ENCODE measurements at regions not wholly inside any gene's neighbourhood (a gene's known extent, or its start where the extent isn't known, plus 50 kb on each side); places are given as distances from the start of the nearest gene placed in this dataset.
A peak's percentile ranks its signal among the peaks of the same experiment; 100 is the strongest.

DNA sequence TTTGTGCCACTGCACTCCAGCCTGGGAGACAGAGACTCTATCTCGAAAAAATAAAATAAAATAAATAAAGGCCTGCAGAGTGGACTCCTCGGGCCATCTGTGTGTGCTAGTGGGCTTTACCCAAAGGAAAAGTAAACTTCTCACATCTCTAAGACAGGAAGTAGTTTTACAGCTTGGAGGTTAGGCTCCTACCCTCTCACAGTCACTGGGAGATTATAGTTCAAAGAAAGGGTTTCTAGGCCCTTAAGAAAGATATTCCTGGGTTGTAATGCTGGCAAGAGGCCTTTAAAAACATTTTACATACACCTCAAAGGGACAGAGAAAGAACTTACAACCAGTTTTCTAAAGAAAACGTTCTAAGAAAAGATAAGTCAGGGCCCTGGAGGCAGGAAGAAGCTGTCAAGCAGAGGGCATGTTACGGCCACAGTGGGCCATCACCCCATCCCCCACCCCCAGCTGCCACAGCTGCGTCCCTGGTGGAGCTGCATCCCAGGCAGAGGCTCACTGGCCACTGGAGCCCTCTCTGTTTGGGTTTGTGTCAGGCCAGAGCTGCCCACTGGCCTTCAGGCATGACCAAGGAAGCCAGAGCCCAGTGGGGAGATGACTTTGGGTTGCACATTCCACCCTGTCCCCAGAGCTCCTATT is 78.1 kb upstream of the CDK20 start:
- H3K4me3 ChIP-seq = no peak overlapping the region
- no peaks in the 10 kb centered on the region; the same call in 1 of the 2 replicates for H3K4me1 ChIP-seq (replicated peaks)
- H3K36me3 ChIP-seq = no peaks in the 10 kb centered on the region
- no peaks in the 10 kb centered on the region for H3K27me3 ChIP-seq (replicated peaks)
- H3K9me3 ChIP-seq (replicated peaks) = no peaks in the 10 kb centered on the region
- H3K27ac ChIP-seq = no peak overlapping the region
- no peak for DNase-seq (ENCODE audit: low read depth in 1 of 2, low spot score in 2 of 2)

DNA sequence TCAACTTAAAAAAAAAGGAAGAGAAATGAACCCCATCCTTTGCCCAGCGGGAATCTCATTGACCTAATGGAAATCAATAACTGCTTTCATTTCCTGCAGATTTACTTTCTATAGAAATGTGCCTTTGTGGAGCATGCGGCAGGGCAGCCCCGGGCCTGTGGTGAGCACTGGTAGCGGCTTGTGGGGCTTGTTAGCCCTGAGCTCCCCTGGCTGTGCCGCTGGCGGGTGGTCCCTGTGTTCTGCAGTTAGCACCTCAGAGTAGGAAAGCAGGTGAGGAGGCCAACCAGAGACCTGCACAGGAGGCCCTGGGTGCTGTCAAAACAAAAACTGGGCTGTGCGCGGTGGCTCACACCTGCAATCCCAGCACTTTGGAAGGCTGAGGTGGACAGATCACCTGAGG is 76.8 kb upstream of the CDK20 start:
- Histone ChIP-seq H3K27ac (no peak overlapping the region), H3K36me3 (no peaks in the 10 kb centered on the region), H3K4me3 (no peak overlapping the region), H3K4me1 (replicated peaks) (no peaks in the 10 kb centered on the region; the same call in 1 of the 2 replicates), H3K27me3 (replicated peaks) (no peaks in the 10 kb centered on the region), H3K9me3 (replicated peaks) (no peaks in the 10 kb centered on the region)
- no peak for DNase-seq (ENCODE audit: low read depth in 1 of 2, low spot score in 2 of 2)

DNA sequence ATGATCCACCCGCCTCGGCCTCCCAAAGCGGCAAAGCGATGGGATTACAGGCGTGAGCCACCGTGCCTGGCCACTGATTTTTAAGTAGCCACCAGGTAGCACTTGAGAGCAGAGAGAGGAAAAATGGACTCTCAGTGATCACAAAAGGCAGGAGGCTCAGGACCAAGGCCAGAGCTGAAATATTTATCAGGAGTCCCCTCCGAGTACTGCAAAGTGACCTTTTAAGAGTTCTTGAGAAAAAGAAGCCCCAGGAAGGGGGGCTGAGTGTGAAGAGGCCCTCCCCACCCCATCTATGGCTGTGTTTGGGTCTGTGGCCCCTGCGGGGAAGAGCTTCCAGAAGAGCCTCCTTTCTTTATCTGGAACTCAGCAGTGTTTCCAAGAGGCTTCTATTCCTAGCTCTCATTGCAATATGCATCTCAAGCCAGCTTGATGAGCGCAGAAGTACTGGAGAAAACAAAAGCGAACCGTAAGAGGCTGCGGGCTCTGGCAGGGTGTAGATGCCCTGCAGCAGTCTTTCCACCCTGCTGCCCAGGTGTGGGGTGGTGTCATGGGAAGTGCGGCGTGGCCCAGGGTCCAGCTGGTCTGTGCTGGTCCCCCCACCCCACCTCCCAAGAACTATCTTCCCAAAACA is 75.5 kb upstream of the CDK20 start:
- no peaks in the 10 kb centered on the region for H3K27me3 ChIP-seq (replicated peaks)

DNA sequence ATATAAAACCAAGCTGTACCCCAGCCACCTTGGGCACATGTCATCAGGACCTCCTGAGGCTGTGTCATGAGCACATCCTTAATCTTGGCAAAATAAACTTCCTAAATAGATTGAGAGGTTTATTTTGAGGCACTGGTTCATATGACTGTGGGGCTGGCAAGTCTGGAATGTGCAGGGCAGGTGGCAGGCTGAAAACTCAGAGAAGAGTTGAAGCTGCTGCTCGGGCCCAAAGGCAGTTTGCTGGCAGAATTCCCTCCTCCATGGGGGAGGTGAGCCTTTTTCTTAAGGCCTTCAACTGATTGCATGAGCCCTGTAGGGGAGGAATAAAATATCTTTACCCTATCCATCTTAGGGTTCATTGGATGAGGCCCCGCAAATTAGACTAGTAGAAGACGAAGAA is 72.2 kb upstream of the CDK20 start:
- no peaks in the 10 kb centered on the region for H3K4me1 ChIP-seq (replicated peaks)
- H3K27ac ChIP-seq = no peak overlapping the region
- no peaks in the 10 kb centered on the region for H3K27me3 ChIP-seq (replicated peaks)
- H3K36me3 ChIP-seq = no peaks in the 10 kb centered on the region
- peaks cover 10% of the 10 kb centered on the region for H3K9me3 ChIP-seq (replicated peaks)
- DNase-seq (ENCODE audit: low read depth in 1 of 2, low spot score in 2 of 2) = no peak
- no peak overlapping the region for H3K4me3 ChIP-seq

More for the DNA sequence above, 75.5 kb upstream of the CDK20 start:
- Histone ChIP-seq H3K27ac (no peak overlapping the region), H3K4me3 (no peak overlapping the region), H3K4me1 (replicated peaks) (no peaks in the 10 kb centered on the region; the same call in 1 of the 2 replicates), H3K36me3 (no peaks in the 10 kb centered on the region), H3K9me3 (replicated peaks) (peaks cover 2% of the 10 kb centered on the region; the same call in 1 of the 2 replicates)
- no peak for DNase-seq (ENCODE audit: low read depth in 1 of 2, low spot score in 2 of 2)

DNA sequence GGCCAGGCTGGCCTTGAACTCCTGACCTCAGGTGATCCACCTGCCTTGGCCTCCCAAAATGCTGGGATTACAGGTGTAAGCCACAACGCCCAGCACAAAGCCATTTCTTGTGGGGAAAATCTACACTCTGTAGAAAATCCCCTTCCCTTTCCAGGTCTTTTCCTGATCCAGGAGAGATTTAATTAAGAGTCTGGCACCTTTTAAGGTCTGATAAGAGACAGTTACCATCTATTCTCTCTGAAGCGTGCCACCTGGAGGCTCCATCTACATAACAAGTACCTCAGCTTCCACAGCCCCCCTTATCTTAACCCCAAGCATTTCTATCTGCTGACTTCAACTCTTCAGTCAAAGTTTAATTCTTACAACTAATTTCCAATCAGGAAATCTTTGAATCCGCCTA is 71.4 kb upstream of the CDK20 start:
- peaks cover 10% of the 10 kb centered on the region for H3K9me3 ChIP-seq (replicated peaks)
- DNase-seq (ENCODE audit: low read depth in 1 of 2, low spot score in 2 of 2) = no peak
- no peaks in the 10 kb centered on the region for H3K27me3 ChIP-seq (replicated peaks)
- H3K4me3 ChIP-seq = no peak overlapping the region
- no peaks in the 10 kb centered on the region for H3K4me1 ChIP-seq (replicated peaks)
- no peaks in the 10 kb centered on the region for H3K36me3 ChIP-seq
- no peak overlapping the region for H3K27ac ChIP-seq

DNA sequence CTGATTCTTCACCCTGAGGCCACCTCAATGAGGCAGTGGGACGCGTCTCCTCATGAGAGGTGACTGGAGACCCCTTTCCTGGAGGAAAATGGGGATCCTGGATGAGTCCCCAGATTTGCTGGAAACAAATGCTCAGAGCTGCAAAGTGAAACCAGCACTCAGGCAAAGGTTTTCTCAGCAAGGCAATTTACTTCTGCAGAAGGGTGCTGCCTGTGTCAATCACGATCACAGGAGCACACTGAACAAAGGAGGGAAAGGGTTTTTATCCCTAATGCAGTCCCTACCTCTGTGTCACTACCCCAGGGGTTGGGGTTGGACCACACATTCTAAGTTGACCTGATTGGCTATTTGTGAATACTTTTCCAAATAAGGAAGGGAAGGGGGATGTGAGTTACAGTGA is 69.9 kb upstream of the CDK20 start:
- Histone ChIP-seq H3K36me3 (no peaks in the 10 kb centered on the region), H3K9me3 (replicated peaks) (peaks cover 10% of the 10 kb centered on the region), H3K4me1 (replicated peaks) (no peaks in the 10 kb centered on the region), H3K4me3 (no peak overlapping the region), H3K27me3 (replicated peaks) (no peaks in the 10 kb centered on the region), H3K27ac (no peak overlapping the region)
- DNase-seq (ENCODE audit: low read depth in 1 of 2, low spot score in 2 of 2) = no peak

DNA sequence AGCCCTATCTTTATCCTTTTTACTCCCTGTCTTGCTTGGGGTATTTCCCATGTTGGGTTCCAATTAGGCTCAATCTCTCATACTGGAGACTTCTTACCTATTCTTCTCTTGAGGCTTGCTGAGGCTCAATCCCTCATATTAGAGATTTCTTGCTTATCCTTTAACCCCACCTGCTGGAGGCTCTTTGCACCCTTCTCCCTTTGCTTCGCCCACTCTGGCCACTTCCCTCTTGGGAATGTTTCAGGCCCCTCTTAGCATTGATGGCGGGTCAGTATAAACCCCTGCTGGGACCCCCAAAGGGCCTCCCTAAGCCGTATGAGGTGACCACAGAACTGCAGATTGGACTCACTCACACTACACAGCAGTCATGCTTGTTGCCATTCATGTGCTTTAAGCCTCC is 69.3 kb upstream of the CDK20 start:
- Histone ChIP-seq H3K27ac (no peak overlapping the region), H3K4me1 (replicated peaks) (no peaks in the 10 kb centered on the region), H3K36me3 (no peaks in the 10 kb centered on the region), H3K4me3 (no peak overlapping the region), H3K9me3 (replicated peaks) (peaks cover 10% of the 10 kb centered on the region), H3K27me3 (replicated peaks) (no peaks in the 10 kb centered on the region)
- no peak for DNase-seq (ENCODE audit: low read depth in 1 of 2, low spot score in 2 of 2)

DNA sequence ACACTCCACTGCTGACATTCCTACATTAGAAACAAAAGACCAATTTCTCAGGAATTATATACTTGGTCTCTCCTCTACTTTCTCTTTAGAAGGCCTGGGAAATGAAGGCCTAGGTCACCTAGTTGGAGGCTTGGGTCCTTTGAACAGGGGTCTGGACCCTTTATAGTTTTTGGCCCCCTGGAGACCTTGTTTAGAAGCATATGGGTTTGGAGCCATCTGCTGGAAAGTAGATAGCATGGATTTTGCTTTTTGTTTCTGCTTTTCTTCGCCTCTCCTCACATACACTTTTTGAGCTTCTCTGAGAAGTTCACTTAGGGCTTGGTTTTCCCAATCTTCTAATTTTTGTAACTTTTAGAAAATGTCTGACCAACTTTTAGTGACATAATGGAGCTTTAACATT is 67.1 kb upstream of the CDK20 start:
- Histone ChIP-seq H3K4me1 (replicated peaks) (no peaks in the 10 kb centered on the region), H3K36me3 (no peaks in the 10 kb centered on the region), H3K4me3 (no peak overlapping the region), H3K9me3 (replicated peaks) (peaks cover 17% of the 10 kb centered on the region), H3K27ac (no peak overlapping the region), H3K27me3 (replicated peaks) (no peaks in the 10 kb centered on the region)
- peak in 1 of 2 experiments; percentile 30 for DNase-seq (ENCODE audit: low read depth in 1 of 2, low spot score in 2 of 2)

DNA sequence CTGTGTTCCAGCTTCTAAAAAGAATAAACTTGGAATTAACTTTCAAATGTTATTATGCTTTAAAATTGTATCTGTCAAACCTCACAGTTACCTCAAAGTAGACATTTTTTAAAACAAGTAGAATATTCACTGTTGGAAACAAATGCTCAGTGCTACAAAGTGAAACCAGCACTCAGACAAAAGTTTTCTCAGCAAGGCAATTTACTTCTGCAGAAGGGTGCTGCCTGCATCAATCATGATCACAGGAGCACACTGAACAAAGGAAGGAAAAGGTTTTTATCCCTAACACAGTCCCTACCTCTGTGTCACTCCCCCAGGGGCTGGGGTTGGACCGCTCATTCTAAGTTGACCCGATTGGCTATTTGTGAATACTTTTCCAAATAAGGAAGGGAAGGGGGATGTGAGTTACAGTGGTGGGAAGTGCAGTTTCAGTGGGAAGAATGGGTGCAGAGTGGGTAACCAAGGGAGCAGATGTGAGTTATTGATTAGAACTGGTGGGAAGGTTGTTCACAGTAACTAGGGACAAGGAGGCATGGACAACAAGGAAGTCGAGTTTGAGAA is 63.0 kb upstream of the CDK20 start:
- no peak overlapping the region for H3K27ac ChIP-seq
- H3K36me3 ChIP-seq = no peaks in the 10 kb centered on the region
- no peak for DNase-seq (ENCODE audit: low read depth in 1 of 2, low spot score in 2 of 2)
- H3K4me1 ChIP-seq (replicated peaks) = peaks cover 12% of the 10 kb centered on the region
- H3K9me3 ChIP-seq (replicated peaks) = peaks cover 10% of the 10 kb centered on the region; the same call in 1 of the 2 replicates
- no peaks in the 10 kb centered on the region for H3K27me3 ChIP-seq (replicated peaks)
- no peak overlapping the region for H3K4me3 ChIP-seq

DNA sequence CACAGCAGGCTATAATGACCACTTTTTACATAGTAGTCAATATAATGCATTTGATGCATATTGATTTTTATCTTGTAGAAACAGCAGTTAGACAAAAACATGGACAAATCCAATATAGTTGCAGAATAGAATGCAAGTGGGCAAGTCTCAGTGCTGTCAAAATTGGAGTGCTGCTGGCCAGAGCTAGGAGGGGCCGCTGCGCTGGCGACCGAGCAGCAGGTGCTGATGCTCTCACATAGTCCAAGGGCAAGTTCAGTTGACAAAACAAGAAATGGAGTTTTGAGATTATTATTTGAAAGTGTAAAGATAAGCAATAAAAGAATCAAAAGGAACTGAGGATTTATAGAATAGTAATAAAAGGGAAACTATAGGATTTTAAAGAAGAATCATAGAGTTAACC is 60.6 kb upstream of the CDK20 start:
- H3K27me3 ChIP-seq (replicated peaks) = no peaks in the 10 kb centered on the region
- no peak overlapping the region for H3K4me3 ChIP-seq
- H3K27ac ChIP-seq = no peak overlapping the region
- no peaks in the 10 kb centered on the region for H3K36me3 ChIP-seq
- DNase-seq (ENCODE audit: low read depth in 1 of 2, low spot score in 2 of 2) = no peak
- peaks cover 19% of the 10 kb centered on the region for H3K4me1 ChIP-seq (replicated peaks)
- H3K9me3 ChIP-seq (replicated peaks) = peaks cover 12% of the 10 kb centered on the region; the same call in 1 of the 2 replicates

DNA sequence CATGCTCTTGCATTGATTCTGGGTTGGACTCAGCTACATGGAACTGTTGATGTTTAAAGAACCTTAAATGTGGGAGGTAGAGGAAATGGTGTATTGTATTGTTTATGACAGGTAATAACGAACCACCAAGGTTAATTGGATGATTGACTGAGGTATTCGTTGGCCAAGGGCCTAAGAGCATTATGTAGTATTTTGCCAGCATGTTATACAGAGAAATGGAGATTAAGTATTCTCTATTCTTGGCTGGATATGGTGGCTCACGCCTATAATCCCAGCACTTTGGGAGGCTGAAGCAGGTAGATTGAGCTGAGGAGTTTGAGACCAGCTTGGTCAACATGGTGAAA is 59.0 kb upstream of the CDK20 start:
- Histone ChIP-seq H3K27me3 (replicated peaks) (no peaks in the 10 kb centered on the region), H3K4me3 (no peak overlapping the region), H3K36me3 (no peaks in the 10 kb centered on the region), H3K4me1 (replicated peaks) (peaks cover 19% of the 10 kb centered on the region), H3K9me3 (replicated peaks) (peaks cover 12% of the 10 kb centered on the region; the same call in 1 of the 2 replicates), H3K27ac (peak overlapping the region; percentile 59)
- DNase-seq (ENCODE audit: low read depth in 1 of 2, low spot score in 2 of 2) = no peak

DNA sequence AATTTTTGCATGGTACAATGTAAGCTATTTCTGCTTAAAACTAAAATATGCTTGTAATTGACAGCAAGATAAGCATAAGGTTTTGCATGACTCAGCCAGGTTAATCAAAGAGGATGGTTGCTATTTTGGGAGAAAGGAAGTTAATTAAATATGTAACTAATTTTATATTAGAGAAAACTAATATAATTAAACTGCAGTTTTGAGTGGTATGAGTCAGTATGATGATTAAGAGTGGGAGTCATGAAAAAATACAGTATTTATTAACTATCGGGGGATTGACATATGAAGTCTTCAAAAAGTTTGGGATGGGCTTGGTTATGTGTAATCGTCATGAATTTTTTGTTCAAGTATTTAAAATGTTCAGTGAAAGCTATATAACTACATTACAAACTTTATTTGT is 54.0 kb upstream of the CDK20 start:
- H3K4me1 ChIP-seq (replicated peaks) = peaks cover 17% of the 10 kb centered on the region
- no peaks in the 10 kb centered on the region for H3K36me3 ChIP-seq
- DNase-seq (ENCODE audit: low read depth in 1 of 2, low spot score in 2 of 2) = no peak
- no peaks in the 10 kb centered on the region for H3K27me3 ChIP-seq (replicated peaks)
- no peak overlapping the region for H3K4me3 ChIP-seq
- 0 out of 2 replicates have a peak, but pooled peaks cover 5% of the 10 kb centered on the region for H3K9me3 ChIP-seq (replicated peaks)
- H3K27ac ChIP-seq = no peak overlapping the region

DNA sequence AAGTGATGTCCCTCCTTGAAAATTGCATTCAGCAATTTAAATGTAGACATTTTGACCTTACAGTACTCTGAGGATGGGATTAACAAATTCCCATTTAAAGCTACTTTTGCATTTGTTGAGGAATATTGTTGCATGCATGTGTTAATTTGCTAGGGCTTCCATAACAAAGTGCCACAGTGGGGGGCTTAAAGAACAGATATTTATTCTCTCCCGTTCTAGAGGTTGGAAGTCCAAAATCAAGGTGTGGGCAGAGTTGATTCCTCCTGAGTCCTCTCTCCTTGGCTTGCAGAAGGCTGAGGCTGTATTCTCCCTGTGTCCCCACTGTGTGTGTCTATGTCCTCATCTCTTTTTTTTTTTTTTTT is 51.8 kb upstream of the CDK20 start:
- no peak for DNase-seq (ENCODE audit: low read depth in 1 of 2, low spot score in 2 of 2)
- no peaks in the 10 kb centered on the region for H3K27me3 ChIP-seq (replicated peaks)
- no peaks in the 10 kb centered on the region for H3K9me3 ChIP-seq (replicated peaks)
- no peak overlapping the region for H3K27ac ChIP-seq
- no peaks in the 10 kb centered on the region for H3K4me1 ChIP-seq (replicated peaks)
- H3K4me3 ChIP-seq = no peak overlapping the region
- no peaks in the 10 kb centered on the region for H3K36me3 ChIP-seq

DNA sequence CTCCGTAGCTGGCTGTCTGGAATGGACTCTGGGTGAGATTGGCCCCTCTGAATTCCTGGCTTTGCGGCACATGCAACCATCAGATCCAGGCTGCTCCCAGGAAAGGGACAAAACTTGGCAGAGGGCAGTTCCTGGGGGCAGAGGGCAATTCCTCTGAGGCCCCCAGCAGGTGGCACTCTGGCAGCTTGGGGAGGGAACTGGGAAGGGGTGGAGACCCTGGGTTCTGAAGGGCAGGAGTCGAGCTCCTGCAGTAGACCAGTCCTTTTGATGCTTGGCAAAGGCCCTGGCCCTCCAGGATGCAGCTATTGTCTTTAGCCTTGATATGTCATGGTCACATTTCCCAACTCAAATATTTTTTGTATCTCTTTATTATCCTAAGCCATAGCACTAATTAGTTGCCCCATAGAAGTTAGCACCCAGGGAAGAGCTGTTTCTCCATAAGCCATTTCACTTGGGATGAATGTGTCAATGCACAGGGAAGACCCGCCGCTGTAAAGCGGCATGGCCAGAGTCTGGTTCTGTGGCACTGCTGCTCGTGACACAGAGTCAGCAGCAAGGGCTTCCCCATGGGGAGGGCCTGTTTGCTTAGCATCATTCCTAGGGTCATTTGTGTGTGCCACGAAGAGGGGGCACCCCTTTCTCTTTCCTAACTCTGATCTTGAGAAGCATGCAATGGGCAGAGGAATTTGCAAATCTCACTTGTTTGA is 51.2 kb upstream of the CDK20 start:
- H3K9me3 ChIP-seq (replicated peaks) = no peaks in the 10 kb centered on the region
- H3K27me3 ChIP-seq (replicated peaks) = no peaks in the 10 kb centered on the region
- DNase-seq (ENCODE audit: low read depth in 1 of 2, low spot score in 2 of 2) = no peak
- H3K36me3 ChIP-seq = no peaks in the 10 kb centered on the region
- H3K4me1 ChIP-seq (replicated peaks) = no peaks in the 10 kb centered on the region
- H3K27ac ChIP-seq = no peak overlapping the region
- H3K4me3 ChIP-seq = no peak overlapping the region
